IPS-11a (cell line): ENCODE measurements at regions not wholly inside any gene's neighbourhood (a gene's known extent, or its start where the extent isn't known, plus 50 kb on each side); places are given as distances from the start of the nearest gene placed in this dataset.
"Not testable (repeated sequence)": the region's sequence is repeated elsewhere in the genome, so short reads cannot be mapped to it uniquely, and the experiment has no call there.

Source experiments
- H3K4me3 ChIP-seq: one replicate; pipeline ENCODE4 v1.5.1; 2013; ENCODE audit warnings: low read depth, low read length, control low read depth

DNA sequence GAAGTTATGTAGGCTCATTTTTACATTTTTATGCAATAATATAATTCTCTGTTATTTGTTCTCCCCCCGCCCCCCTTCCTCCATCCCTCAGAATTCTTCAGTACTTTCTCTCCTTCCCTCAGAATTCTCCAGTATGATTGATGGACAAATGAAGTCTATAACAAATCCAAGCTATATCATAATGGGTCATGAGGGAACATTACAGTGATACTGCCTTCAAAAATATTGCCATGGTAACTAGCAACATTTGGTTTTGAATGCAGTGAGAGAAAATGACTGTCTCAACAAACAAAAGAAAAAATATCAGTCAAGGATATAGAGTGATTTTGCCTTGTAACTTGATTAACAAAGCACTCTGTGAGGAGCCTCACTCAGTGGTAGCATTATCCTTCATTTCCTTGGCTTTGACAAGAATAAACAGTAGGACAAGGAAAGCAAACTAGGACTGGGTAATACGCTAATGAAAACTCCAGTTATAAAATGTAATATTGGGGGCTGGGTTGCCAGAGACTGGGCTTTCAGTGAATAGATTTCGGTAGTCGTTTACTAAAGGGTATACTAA lies 392.9 kb upstream of the CRIM1 start:
- no peak overlapping the region for H3K4me3 ChIP-seq

DNA sequence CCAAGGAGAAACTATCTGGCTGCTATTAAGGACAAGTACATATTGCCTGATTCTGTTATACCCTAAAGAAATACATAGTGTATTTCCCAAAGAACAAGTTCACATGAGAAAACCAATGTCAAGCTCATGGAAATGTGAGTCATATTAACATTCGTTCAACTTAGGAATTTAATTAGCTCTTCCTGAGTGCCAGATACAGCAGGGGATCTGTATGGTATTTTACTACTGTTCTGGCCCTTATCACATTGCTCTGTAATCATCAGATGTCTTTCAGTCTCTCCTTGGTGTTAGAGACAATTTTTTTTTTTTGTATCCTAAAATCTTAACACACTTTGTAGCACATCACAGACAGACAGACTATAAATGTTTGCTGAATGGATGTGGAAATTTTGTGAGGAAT lies 395.0 kb upstream of the CRIM1 start:
- no peak overlapping the region for H3K4me3 ChIP-seq

DNA sequence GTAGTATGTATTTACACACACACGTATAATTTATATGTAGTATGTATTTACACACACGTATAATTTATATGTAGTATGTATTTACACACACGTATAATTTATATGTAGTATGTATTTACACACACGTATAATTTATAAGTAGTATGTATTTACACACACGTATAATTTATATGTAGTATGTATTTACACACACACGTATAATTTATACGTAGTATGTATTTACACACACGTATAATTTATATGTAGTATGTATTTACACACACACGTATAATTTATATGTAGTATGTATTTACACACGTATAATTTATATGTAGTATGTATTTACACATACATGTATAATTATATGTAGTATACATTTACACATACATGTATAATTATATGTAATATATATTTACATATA lies 398.5 kb upstream of the CRIM1 start:
- H3K4me3 ChIP-seq: not testable (repeated sequence)

GRCh38 chr2:35946478-35946877 lies 409.1 kb upstream of the CRIM1 start:
- no peak overlapping the region for H3K4me3 ChIP-seq

- no peak overlapping the region for H3K4me3 ChIP-seq
These were observed 416.7 kb upstream of the CRIM1 start for GRCh38 chr2:35938838-35939237.

DNA sequence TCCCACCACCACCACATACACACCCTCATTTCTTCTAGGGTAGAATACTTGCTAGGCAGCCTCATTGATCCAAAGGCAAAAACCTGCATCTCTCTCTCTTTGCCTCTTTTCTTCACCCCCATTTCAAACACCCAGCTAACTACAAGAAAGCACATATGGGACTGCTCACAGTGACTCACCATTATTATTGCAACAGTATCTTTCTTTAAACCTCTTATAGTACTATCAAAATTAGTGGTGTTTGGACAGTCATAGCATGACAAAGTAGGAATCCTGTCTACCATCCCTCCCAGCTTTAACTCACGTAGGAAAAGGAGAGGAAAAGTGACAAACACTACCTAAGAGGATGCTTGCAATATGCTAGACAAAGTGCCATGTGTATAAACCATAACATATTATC lies 422.5 kb upstream of the CRIM1 start:
- no peak overlapping the region for H3K4me3 ChIP-seq

GRCh38 chr2:35932276-35932963 lies 423.2 kb upstream of the CRIM1 start:
- no peak overlapping the region for H3K4me3 ChIP-seq

DNA sequence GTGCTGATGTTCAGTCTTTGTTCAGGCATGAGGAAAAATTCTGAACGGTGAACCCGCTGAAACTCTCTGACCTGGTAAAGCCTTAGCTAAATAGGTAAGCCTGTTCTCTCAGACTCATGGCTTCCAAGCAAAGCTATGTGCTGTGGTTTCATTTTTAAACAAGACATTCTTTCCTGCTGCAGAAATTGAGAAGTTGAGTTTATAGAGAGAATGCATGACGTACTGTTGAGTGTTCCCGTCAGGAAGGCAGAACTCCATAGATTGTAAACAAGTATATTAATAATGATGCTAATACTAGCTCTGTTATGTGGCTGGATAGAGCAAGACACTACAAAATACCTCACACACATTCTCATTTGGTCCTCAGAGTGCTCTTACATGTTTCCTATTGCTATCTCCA lies 424.0 kb upstream of the CRIM1 start:
- H3K4me3 ChIP-seq: no peak overlapping the region

DNA sequence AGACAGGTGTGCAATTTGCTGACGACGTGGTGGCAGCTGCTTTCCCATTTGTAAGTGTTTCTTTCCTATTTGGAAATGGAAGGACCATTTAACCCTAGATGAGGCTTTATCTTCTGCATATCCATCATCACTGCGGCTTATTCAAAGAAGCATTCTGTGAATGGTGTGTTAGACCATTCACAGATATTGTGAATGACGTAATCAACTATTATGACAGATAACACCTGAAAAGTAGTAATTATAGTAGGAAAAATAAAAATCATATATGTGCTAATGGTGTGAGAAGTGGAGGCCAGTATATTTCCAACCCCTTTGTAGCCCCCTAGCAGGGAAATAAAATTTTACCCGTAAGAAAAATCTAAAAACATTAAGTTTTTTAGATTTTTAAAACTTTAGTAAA lies 424.5 kb upstream of the CRIM1 start:
- no peak overlapping the region for H3K4me3 ChIP-seq

- no peak overlapping the region for H3K4me3 ChIP-seq
These were observed 426.0 kb upstream of the CRIM1 start for GRCh38 chr2:35929551-35929950.

GRCh38 chr2:35920061-35920460 lies 435.5 kb upstream of the CRIM1 start:
- H3K4me3 ChIP-seq: no peak overlapping the region

GRCh38 chr2:35915261-35915660 lies 440.3 kb upstream of the CRIM1 start:
- H3K4me3 ChIP-seq: no peak overlapping the region

GRCh38 chr2:35891936-35892335 lies 463.6 kb upstream of the CRIM1 start:
- no peak overlapping the region for H3K4me3 ChIP-seq

DNA sequence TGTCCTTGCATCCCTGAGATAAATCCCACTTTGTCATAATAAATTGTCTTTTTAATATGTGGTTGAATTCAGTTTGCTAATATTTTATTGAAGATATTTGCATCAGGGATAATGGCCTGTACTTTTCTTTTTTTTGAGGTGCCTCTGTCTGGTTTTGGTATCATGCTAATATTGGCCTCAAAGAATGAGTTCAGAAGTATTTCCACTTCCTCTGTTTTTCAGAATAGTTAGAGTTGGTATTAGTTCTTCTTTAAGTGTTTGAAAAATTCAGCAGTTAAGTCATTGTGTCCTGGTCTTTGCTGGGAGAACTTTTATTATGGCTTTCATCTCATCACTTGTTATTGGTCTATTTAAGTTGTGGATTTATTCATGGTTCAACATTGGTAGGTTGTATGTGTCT lies 464.1 kb upstream of the CRIM1 start:
- H3K4me3 ChIP-seq: no peak overlapping the region

GRCh38 chr2:35887146-35887545 lies 468.4 kb upstream of the CRIM1 start:
- no peak overlapping the region for H3K4me3 ChIP-seq

DNA sequence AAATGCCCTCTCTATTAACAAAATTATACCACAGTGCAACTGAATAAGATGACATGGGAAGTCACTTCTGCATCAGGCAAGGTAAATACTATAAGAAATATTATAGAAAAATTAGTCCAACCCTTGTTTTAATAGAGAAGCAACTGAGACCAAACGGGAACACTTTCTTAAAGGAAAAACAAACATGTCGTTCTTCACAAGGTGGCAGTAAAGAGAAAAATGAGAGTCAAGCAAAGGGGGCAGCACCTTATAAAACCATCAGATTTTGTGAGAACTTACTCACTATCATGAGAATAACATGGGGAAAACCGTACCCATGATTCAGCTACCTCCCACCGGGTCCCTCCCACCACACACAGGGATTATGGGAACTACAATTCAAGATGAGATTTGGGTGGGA lies 481.7 kb upstream of the CRIM1 start:
- no peak overlapping the region for H3K4me3 ChIP-seq

DNA sequence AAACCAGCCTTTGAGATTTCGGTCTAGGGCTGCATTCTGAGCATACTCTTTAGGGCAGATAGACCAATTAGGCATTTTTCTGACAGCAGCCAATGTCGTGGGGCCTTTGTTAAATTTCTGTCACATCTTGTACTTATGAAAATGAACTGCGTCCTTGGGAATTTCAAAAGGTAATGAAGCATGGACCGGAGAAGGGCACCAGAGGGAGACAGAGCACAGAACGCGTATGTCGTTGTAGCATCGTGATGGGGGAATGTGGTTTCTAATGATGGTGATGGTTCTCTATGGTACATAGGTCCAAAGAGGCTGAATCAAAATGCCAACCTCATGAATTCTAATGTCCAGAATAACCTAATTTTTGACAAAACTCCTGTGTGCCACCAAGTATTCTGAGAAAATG lies 483.9 kb upstream of the CRIM1 start:
- no peak overlapping the region for H3K4me3 ChIP-seq

GRCh38 chr2:35870713-35871112 lies 484.9 kb upstream of the CRIM1 start:
- no peak overlapping the region for H3K4me3 ChIP-seq

DNA sequence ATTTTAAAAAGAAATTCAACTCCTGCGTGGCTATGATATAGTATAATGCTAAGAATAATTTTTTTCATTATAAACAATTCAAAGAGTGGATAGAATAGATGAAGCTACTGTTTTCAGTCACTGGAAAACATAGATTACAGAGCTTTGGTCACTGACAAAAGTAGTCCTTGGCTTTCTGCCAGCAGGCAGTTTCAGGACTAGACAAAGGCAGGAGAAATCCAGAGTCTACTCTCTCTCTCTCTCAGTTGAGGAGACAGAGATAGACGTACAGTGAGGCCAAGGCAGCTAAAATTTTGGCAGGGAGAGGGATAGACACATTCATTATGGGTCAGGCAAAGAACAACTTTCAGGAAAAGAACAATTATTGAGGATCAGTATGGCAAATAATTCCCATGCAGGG lies 491.4 kb upstream of the CRIM1 start:
- H3K4me3 ChIP-seq: no peak overlapping the region

DNA sequence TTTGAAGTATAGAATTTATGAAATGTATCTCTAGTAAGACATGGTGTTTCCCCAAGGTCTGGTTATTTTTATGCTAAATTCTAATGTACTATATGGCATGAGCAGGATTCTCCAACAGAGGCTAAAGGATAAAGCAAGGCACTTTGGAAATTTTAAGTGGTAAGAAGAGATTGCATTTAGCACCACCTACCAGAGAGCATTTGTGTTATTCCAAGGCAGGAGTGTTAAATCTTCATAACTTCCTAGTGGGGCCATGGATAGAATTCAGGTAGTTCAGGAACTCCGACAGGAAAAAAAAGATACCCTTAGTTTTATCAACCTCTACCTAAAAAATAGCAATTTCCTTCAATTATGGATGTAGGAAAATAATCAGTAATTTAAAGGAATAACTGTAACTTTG lies 497.4 kb upstream of the CRIM1 start:
- no peak overlapping the region for H3K4me3 ChIP-seq

DNA sequence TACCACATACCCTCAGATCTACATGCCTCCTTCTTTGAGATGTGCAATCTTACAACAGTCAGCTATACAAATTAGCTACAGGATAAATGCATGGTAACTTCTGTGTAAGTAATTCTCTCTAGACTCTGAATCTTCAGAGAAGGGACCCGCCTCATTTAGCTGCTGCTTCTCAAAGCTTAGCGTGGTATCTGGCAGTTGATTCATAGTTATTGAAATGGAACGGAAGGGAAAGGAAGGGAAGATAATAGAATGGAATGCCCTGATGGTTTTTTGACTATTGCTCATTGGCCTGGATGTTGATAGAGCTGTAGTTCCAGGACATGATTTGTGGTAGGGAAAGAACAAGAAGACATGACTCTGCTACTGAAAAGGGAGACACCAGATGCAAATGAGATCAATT lies 498.1 kb upstream of the CRIM1 start:
- no peak overlapping the region for H3K4me3 ChIP-seq

- no peak overlapping the region for H3K4me3 ChIP-seq
These were observed 524.2 kb upstream of the CRIM1 start for GRCh38 chr2:35831385-35831784.

DNA sequence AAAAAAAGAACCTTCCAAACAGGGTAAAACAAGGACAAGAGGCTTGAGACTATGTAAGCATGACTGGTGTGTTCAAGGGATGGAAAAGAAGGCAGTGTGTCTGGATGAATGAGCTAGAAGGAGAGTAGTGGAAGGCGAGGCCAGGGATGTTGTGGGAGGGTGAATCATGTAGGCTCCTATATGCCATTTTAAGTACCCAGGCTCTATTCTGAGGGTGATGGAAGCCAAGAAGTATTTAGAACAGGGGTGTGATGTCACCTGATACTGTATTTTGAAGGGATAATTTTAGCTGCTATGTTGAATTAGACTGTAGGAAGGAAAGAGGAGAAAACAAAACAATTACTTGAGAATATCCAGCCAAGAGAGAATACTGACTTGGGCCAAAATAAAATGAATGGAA lies 524.7 kb upstream of the CRIM1 start:
- no peak overlapping the region for H3K4me3 ChIP-seq
